HG03097 (cell line): ENCODE measurements at regions not wholly inside any gene's neighbourhood (a gene's known extent, or its start where the extent isn't known, plus 50 kb on each side); places are given as distances from the start of the nearest gene placed in this dataset.
"Not testable (repeated sequence)": the region's sequence is repeated elsewhere in the genome, so short reads cannot be mapped to it uniquely, and the experiment has no call there.

ENCODE experiments used
- ATAC-seq: cut with Tn5 transposase; IDR thresholded peaks from one replicate; pipeline ENCODE4 v1.9.1; 2021; ENCODE audit not compliant: unreplicated experiment, low FRiP score

GRCh38 chr3:101913168-101913567 is 63.9 kb downstream of the NFKBIZ start:
- ATAC-seq = no peak

- ATAC-seq = not testable (repeated sequence)
These were observed 68.4 kb downstream of the NFKBIZ start for GRCh38 chr3:101917761-101918160.

GRCh38 chr3:101922151-101922725 is 72.9 kb downstream of the NFKBIZ start:
- ATAC-seq = not testable (repeated sequence)

GRCh38 chr3:101924621-101925020 is 75.3 kb downstream of the NFKBIZ start:
- ATAC-seq = not testable (repeated sequence)

GRCh38 chr3:101925124-101925523 is 75.8 kb downstream of the NFKBIZ start:
- not testable (repeated sequence) for ATAC-seq

GRCh38 chr3:101925564-101925963 is 76.2 kb downstream of the NFKBIZ start:
- ATAC-seq = no peak

- ATAC-seq = no peak
These were observed 77.3 kb downstream of the NFKBIZ start for GRCh38 chr3:101926594-101927105.

GRCh38 chr3:101928890-101929289 is 79.6 kb downstream of the NFKBIZ start:
- ATAC-seq = no peak

GRCh38 chr3:101931081-101931480 is 81.8 kb downstream of the NFKBIZ start:
- ATAC-seq = no peak

GRCh38 chr3:101932326-101933068 is 83.2 kb downstream of the NFKBIZ start:
- no peak for ATAC-seq

- ATAC-seq = peak; percentile 90
These were observed 87.4 kb downstream of the NFKBIZ start for GRCh38 chr3:101936419-101937356.

GRCh38 chr3:101938262-101938847 is 89.0 kb downstream of the NFKBIZ start:
- no peak for ATAC-seq

- no peak for ATAC-seq
These were observed 90.2 kb downstream of the NFKBIZ start for GRCh38 chr3:101939361-101940049.

GRCh38 chr3:101940521-101941317 is 91.4 kb downstream of the NFKBIZ start:
- ATAC-seq = no peak

- ATAC-seq = no peak
These were observed 92.2 kb downstream of the NFKBIZ start for GRCh38 chr3:101941318-101942040.

- ATAC-seq = no peak
These were observed 93.0 kb downstream of the NFKBIZ start for GRCh38 chr3:101942356-101942755.

- no peak for ATAC-seq
These were observed 93.7 kb downstream of the NFKBIZ start for GRCh38 chr3:101943029-101943428.

GRCh38 chr3:101944308-101944707 is 95.0 kb downstream of the NFKBIZ start:
- ATAC-seq = no peak

- ATAC-seq = no peak
These were observed 96.7 kb downstream of the NFKBIZ start for GRCh38 chr3:101945980-101946379.
